ENCODE measurements at regions not wholly inside any gene's neighbourhood (a gene's known extent, or its start where the extent isn't known, plus 50 kb on each side); places are given as distances from the start of the nearest gene placed in this dataset.

GRCh38 chr17:13753771-13754170, 152.0 kb upstream of the HS3ST3A1 start:
- TF ChIP-seq CTCF (IDR thresholded peaks at IDR 0.05; ENCODE audit: low read length): no peak
- no peak for TF ChIP-seq EZH2phosphoT487 (IDR thresholded peaks at IDR 0.05; ENCODE audit: low read length)
